ENCODE measurements at regions not wholly inside any gene's neighbourhood (a gene's known extent, or its start where the extent isn't known, plus 50 kb on each side); places are given as distances from the start of the nearest gene placed in this dataset.

DNA sequence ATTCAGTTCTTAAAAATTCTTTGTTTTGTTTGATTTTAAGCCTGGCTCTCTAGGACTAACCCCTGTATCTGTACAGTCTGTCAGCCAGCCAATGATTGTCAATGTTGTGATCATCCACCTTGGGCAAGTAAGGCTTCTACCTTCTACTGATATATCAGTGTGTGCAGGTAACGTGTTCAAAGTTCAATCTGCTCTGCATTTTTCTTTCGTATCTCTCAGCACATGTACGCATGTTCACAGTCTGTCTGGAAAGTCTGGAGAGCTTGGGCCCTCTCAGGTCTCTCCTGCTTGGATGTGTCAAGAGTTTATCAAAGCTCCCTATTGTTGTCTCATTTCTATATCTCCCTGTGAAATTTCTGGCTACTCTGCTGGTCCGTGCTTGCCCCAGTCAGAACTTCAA is 138.6 kb upstream of the VRK1 start:
- H3K4me3 ChIP-seq (ENCODE audit: low read depth, low read length) = no peak overlapping the region
- DNase-seq (ENCODE audit: low read depth) = no peak
- TF ChIP-seq, protein P1, sequence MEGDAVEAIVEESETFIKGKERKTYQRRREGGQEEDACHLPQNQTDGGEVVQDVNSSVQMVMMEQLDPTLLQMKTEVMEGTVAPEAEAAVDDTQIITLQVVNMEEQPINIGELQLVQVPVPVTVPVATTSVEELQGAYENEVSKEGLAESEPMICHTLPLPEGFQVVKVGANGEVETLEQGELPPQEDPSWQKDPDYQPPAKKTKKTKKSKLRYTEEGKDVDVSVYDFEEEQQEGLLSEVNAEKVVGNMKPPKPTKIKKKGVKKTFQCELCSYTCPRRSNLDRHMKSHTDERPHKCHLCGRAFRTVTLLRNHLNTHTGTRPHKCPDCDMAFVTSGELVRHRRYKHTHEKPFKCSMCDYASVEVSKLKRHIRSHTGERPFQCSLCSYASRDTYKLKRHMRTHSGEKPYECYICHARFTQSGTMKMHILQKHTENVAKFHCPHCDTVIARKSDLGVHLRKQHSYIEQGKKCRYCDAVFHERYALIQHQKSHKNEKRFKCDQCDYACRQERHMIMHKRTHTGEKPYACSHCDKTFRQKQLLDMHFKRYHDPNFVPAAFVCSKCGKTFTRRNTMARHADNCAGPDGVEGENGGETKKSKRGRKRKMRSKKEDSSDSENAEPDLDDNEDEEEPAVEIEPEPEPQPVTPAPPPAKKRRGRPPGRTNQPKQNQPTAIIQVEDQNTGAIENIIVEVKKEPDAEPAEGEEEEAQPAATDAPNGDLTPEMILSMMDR (IDR thresholded peaks at IDR 0.05; ENCODE audit: insufficient read depth, low read length) = no peak

DNA sequence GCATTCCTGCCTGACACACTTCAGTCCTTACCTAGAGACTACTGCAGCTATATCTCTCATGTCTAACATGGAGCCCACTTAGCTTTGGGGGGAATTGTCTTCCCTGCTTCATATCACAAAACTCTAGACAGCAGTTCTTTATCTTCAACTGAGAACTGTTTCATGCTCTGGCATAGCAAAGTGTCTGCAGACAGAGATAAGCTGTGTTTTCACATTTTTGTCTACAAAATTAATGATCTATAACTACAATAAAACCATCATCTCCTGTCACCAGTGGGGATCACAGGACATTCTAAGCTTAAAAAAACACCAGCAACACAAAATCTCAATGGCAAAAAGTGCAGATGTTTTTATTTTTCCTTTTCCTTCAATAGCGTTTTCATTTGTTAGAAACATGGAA is 137.1 kb upstream of the VRK1 start:
- no peak for DNase-seq (ENCODE audit: low read depth)

GRCh38 chr14:96660667-96661066 is 136.5 kb upstream of the VRK1 start:
- TF ChIP-seq, protein P1 (IDR thresholded peaks at IDR 0.05; ENCODE audit: insufficient read depth, low read length) = no peak
- H3K4me3 ChIP-seq (ENCODE audit: low read depth, low read length) = no peak overlapping the region
- no peak for DNase-seq (ENCODE audit: low read depth)

More for the DNA sequence above, 137.1 kb upstream of the VRK1 start:
- TF ChIP-seq, protein P1 (IDR thresholded peaks at IDR 0.05; ENCODE audit: insufficient read depth, low read length) = no peak
- no peak overlapping the region for H3K4me3 ChIP-seq (ENCODE audit: low read depth, low read length)

DNA sequence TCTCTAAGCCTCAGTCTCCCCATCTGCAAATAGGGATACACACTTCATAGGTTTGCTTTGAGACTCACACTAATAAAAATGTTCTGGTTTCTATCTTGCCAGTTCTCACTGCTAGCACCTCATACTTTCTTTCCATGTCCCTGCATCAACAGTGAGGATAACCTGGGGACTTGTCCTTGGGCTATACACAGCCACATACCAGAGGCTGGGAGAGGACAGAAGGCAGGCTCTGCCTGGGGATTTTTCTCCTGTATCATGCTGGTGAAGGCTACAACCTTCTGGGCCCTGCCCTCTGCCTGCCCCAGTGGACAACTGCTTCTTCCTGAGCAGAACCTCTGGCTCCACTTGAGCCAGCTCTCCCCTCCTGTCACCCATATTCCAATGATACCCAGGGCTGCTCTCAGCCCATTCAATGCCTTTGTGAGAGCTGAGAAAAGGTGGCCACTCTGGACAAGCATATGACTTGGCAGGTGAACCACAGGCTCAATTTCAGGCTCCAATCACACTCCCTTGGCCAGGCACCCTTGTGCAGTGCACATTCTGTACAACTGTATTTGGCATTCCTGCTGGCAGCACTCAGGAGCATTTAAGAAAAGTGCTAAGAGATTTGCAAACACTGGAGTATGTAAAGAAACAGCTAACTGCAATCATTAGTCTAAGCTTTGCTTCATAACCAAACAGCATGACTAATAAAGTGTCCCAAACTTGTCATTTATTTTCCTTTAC is 135.8 kb upstream of the VRK1 start:
- TF ChIP-seq, protein P1 (IDR thresholded peaks at IDR 0.05; ENCODE audit: insufficient read depth, low read length) = no peak
- no peak overlapping the region for H3K4me3 ChIP-seq (ENCODE audit: low read depth, low read length)
- no peak for DNase-seq (ENCODE audit: low read depth)

- no peak overlapping the region for H3K4me3 ChIP-seq (ENCODE audit: low read depth, low read length)
- TF ChIP-seq, protein P1 (IDR thresholded peaks at IDR 0.05; ENCODE audit: insufficient read depth, low read length) = no peak
- no peak for DNase-seq (ENCODE audit: low read depth)
These were observed 134.8 kb upstream of the VRK1 start for GRCh38 chr14:96662116-96662970.

- TF ChIP-seq, protein P1 (IDR thresholded peaks at IDR 0.05; ENCODE audit: insufficient read depth, low read length) = no peak
- no peak overlapping the region for H3K4me3 ChIP-seq (ENCODE audit: low read depth, low read length)
- DNase-seq (ENCODE audit: low read depth) = no peak
These were observed 134.1 kb upstream of the VRK1 start for GRCh38 chr14:96663076-96663475.
